ENCODE measurements at regions not wholly inside any gene's neighbourhood (a gene's known extent, or its start where the extent isn't known, plus 50 kb on each side); places are given as distances from the start of the nearest gene placed in this dataset.

DNA sequence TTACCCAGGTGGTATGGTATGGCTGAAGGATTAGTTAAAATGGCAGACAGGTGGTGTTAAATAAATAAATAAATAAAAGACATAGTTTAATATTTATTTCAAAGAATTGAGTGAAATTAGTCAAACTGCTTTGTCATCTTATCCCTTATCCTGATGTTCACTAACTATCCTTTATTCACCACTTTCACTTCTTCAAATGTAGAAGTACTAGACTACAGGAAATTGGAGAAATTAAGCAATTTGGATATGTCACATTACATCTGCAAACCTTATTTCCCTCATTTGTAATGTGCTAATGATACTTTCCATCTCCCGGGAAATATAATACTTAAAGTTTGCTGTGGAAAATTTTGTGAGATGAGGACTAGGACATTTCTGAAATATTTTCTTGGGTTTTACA is 1195.7 kb downstream of the LRFN5 start:
- TF ChIP-seq, protein P1, sequence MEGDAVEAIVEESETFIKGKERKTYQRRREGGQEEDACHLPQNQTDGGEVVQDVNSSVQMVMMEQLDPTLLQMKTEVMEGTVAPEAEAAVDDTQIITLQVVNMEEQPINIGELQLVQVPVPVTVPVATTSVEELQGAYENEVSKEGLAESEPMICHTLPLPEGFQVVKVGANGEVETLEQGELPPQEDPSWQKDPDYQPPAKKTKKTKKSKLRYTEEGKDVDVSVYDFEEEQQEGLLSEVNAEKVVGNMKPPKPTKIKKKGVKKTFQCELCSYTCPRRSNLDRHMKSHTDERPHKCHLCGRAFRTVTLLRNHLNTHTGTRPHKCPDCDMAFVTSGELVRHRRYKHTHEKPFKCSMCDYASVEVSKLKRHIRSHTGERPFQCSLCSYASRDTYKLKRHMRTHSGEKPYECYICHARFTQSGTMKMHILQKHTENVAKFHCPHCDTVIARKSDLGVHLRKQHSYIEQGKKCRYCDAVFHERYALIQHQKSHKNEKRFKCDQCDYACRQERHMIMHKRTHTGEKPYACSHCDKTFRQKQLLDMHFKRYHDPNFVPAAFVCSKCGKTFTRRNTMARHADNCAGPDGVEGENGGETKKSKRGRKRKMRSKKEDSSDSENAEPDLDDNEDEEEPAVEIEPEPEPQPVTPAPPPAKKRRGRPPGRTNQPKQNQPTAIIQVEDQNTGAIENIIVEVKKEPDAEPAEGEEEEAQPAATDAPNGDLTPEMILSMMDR (IDR thresholded peaks at IDR 0.05): no peak
- TF ChIP-seq POLR2A (IDR thresholded peaks at IDR 0.05): no peak
